RWPE1 (cell line): ENCODE measurements at regions not wholly inside any gene's neighbourhood (a gene's known extent, or its start where the extent isn't known, plus 50 kb on each side); places are given as distances from the start of the nearest gene placed in this dataset.

Experiments used
- CTCF ChIA-PET: fragments of 350-600 bp; sonication (Branson Sonifier 250); formaldehyde crosslinking; extraction: SDS; loops from one replicate; lab custom pipeline; 2021; lab: Yijun Ruan, JAX
- POLR2A ChIA-PET: fragments of 400-600 bp; formaldehyde crosslinking; extraction: SDS; loops from one replicate; lab custom pipeline; 2020; ENCODE audit warnings: antibody characterized with exemption; ENCODE audit not compliant: low non-redundant PET; lab: Yijun Ruan, JAX
- DNase-seq: peaks from one replicate; pipeline ENCODE4 v3.0.0; 2012; ENCODE audit warnings: low spot score
- H3K27ac ChIP-seq: fragments of 450-650 bp; 2 replicates; pipeline ENCODE4 v1.5.1; 2017
- CTCF ChIP-seq: fragments of 450-650 bp; conservative IDR thresholded peaks from 2 replicates; pipeline ENCODE4 v1.5.1; 2017; ENCODE audit warnings: low read depth, mild to moderate bottlenecking

DNA sequence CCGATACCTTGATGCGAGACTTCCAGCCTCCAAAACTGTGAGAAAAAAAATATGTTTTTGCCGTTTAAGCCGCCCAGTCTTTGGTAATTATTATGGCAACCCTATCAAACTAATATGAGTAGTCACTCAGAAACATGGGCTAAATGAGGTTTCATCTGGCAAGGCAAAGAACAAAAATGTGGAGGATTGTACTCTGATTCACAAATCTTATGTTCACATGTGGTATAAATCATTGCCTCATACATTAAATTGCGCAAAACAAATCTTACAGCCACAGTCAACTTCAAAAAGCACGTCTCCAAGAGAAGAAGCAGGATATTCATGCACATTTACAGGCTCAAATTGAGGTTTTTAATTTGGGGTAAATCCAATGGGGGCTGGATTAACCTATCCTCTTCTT, 1435.4 kb upstream of the LRRTM1 start:
- ChIA-PET CTCF (no interaction called here), POLR2A (no interaction called here)
- no peak for TF ChIP-seq CTCF
- no peak overlapping the region for H3K27ac ChIP-seq
- no peak for DNase-seq

DNA sequence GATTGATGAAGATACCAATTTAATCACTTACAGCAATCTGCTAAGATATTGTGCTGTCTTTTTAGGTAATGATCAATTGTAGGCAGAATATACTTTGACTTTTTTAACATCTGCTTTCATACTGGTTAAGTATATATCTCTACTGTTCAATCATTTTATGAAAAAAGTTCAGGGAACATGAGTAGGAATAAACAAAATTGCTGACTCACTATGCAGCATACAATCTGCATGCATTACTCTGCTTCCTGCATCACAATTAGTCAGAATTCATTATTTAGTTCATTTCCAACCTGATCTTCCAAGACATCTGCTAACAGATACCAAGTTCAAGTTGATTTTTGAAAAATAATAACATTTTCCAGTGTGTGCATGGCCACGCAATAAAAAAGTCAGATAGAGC, 1430.4 kb upstream of the LRRTM1 start:
- DNase-seq: no peak
- ChIA-PET POLR2A (no interaction called here), CTCF (interaction anchor here (0.5 to 0.6 kb wide), 2 partner anchors 325 to 1045 kb away, joined by 3 read pairs; no protein-coding TSS in a partner anchor)
- no peak overlapping the region for H3K27ac ChIP-seq
- TF ChIP-seq CTCF: no peak

- no peak for TF ChIP-seq CTCF
- ChIA-PET CTCF (interaction anchor here (0.5 kb wide), 1 partner anchor 1331 kb away, joined by 3 read pairs; no protein-coding TSS in a partner anchor), POLR2A (no interaction called here)
- DNase-seq: no peak
- no peak overlapping the region for H3K27ac ChIP-seq
These were observed 1410.3 kb upstream of the LRRTM1 start for GRCh38 chr2:81714817-81715216.

DNA sequence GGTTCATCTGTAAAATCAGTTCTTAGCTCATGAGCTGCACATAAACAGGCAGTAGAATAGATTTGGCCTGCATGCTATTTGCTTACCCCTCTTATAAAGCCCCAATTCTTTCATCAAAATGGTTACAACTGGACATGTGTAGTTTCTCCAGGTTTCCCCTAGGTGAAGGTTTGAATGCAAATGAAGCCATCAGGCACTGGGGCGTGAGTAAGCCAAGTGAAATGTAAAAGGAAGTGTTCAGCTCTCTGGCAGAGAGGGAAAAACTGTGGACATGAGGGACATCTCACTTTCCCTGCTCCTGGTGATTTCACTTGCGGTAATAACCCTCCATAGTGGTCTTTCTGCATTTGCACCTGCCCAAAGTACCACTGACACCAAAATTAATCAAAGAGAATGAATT, 1402.3 kb upstream of the LRRTM1 start:
- H3K27ac ChIP-seq: no peak overlapping the region
- CTCF ChIA-PET: interaction anchor here (0.7 to 0.9 kb wide), 3 partner anchors 153 to 608 kb away, joined by 3 read pairs; no protein-coding TSS in a partner anchor
- no peak for TF ChIP-seq CTCF
- POLR2A ChIA-PET: no interaction called here
- DNase-seq: no peak

DNA sequence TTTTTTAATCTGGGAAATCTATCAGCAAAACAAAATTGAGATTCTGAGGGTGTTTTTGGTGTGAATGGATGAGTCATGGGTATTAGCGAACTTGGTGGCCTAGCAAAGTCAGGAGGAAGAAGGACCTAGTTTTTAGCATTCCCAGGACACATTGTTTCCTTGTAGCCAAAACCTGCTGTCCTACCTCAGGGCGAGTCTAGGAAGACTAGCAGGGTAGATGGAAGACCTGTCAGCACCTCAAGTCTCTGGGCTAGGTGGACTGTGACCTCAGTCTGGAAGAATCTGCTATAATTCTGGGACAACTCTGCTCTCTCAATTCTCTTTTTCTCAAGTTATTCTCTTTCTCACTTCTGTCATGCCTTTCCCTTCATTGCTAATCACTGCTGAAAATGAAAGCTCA, 1399.3 kb upstream of the LRRTM1 start:
- DNase-seq: no peak
- TF ChIP-seq CTCF: no peak
- ChIA-PET POLR2A (no interaction called here), CTCF (no interaction called here)
- no peak overlapping the region for H3K27ac ChIP-seq

- no peak for DNase-seq
- POLR2A ChIA-PET: no interaction called here
- no peak overlapping the region for H3K27ac ChIP-seq
- no peak for TF ChIP-seq CTCF
- CTCF ChIA-PET: no interaction called here
These were observed 1388.0 kb upstream of the LRRTM1 start for GRCh38 chr2:81692566-81692965.
